GM13977 (cell line): ENCODE measurements at regions not wholly inside any gene's neighbourhood (a gene's known extent, or its start where the extent isn't known, plus 50 kb on each side); places are given as distances from the start of the nearest gene placed in this dataset.

Source experiments
- DNase-seq: peaks from one replicate; pipeline ENCODE4 v3.0.0; 2012; ENCODE audit warnings: low spot score
- in situ Hi-C: fragments of 300-500 bp; cut with MboI; formaldehyde crosslinking; loops from one replicate; pipeline ENCODE4 v1.12.0; 2022; ENCODE audit warnings: low sequenced_read_pairs, low pct_unique_long_range_greater_than_20kb, mixed read lengths, inconsistent platforms; ENCODE audit not compliant: unreplicated experiment
- TF ChIP-seq, protein P1 (sequence below): IDR thresholded peaks from 2 replicates; pipeline ENCODE4 v1.5.1; 2012; ENCODE audit warnings: mild to moderate bottlenecking, control low read depth; ENCODE audit not compliant: insufficient read depth; ENCODE audit errors: extremely low read depth, missing control alignments

DNA sequence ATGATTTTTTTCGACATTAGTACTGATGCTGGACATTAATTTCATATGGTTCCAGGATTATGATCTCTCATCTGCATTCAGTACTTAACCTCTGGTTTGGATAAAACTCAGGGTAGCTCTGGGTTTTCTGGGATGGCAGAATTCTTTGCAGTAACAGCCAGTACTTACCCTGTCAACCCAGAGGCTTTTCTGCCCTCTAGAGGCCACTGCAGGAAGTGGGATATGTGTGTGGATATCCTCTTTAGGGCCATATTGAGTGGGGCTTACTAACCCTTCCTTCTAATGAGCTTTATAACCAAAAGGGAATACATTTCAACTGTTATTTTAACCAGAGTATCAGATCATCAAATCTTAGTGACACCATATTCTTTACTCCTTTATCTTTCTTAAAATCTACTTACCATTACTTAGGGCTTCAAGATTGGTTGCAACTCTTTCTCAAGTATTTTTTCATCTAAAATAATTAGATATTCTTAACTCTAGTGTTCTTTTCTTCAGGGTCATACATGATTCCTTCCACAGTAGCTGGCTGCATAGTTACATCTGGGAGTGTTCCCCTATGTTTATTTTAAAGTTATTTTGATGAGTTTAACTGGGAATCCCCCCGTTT, 488.0 kb upstream of the STXBP6 start:
- TF ChIP-seq, protein P1, sequence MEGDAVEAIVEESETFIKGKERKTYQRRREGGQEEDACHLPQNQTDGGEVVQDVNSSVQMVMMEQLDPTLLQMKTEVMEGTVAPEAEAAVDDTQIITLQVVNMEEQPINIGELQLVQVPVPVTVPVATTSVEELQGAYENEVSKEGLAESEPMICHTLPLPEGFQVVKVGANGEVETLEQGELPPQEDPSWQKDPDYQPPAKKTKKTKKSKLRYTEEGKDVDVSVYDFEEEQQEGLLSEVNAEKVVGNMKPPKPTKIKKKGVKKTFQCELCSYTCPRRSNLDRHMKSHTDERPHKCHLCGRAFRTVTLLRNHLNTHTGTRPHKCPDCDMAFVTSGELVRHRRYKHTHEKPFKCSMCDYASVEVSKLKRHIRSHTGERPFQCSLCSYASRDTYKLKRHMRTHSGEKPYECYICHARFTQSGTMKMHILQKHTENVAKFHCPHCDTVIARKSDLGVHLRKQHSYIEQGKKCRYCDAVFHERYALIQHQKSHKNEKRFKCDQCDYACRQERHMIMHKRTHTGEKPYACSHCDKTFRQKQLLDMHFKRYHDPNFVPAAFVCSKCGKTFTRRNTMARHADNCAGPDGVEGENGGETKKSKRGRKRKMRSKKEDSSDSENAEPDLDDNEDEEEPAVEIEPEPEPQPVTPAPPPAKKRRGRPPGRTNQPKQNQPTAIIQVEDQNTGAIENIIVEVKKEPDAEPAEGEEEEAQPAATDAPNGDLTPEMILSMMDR, result peak; percentile 51
- DNase-seq, result no peak
- in situ Hi-C loops, result no loop called here

DNA sequence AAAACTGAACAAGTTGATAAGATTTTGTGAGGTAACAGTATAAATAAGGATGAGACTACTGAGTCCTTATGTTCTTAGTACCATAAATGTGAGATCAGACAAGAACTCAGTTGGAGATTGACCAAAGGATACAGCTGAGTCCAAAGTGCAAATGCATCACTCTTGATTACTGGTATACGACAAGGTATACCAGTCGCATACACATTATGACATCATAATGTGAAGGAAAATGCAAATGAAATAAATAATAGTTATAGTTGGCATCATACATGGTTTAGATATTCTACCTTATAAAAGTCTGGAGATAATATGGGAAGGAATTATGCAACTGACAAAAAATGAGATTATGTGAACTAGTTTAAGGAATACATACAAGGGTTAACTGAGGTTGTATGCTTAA, 476.3 kb upstream of the STXBP6 start:
- in situ Hi-C loops, result no loop called here
- DNase-seq, result no peak
- TF ChIP-seq, protein P1, result no peak

GRCh38 chr14:25522926-25523325, 473.0 kb upstream of the STXBP6 start:
- TF ChIP-seq, protein P1, result no peak
- in situ Hi-C loops, result no loop called here
- no peak for DNase-seq

DNA sequence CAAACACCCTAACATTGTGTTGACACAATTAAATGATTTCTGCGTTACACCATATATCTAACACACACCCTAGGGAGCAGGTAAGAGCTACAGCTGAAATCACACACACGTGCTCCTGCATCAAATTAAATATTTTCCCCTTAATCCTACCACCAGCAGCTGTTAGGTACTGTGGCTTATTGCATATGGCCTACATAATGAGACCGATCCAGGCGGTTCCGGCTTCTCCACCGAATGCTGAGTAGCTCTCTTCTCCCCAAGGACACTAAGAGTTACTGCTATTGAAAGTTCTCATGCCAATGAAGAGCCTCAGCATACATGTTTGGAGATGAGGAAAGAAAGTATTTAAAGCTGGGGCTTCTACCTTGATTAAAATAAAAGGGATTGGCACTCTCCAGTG, 472.2 kb upstream of the STXBP6 start:
- DNase-seq, result no peak
- TF ChIP-seq, protein P1, result no peak
- in situ Hi-C loops, result no loop called here

DNA sequence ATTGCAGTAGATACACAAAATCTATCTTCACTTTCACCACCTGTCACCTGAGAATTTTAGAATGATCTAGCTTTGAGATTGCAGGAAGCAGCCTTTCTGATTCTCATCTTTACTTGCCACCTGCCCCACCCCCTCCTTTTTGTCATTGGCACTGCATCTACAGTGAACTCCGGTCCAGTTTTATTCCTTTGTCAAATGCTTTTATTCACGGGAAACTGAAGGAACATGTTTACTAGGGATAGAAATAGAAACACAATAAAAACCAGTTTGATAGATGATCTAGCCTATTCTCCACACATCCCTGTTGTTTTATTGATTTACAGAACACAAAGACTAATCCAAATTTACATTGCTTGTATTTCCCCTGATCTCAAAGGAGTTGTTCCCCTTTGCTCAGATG, 471.7 kb upstream of the STXBP6 start:
- DNase-seq, result no peak
- in situ Hi-C loops, result no loop called here
- TF ChIP-seq, protein P1, result no peak

- in situ Hi-C loops, result no loop called here
- TF ChIP-seq, protein P1, result no peak
These were observed 470.9 kb upstream of the STXBP6 start for GRCh38 chr14:25520821-25521220.

DNA sequence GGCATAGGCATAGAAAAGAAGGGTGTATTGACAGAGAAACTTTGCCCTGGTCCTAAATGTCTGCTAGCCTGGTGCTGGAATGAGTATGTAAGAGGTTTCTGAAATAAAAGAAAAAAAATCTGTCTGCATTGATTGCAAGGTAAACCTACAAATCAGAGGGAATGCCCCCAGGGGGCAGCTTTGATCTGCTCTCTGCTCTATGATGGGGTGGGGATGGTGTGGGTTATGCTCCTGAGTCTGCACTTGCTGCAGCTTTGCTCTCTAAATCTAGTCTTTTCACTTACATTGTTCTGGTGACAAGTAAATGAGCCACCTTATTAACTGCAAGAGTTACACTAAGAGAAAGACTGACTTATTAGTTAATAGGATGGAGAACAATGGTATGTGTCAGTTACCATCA, 468.4 kb upstream of the STXBP6 start:
- no peak for DNase-seq
- TF ChIP-seq, protein P1, result no peak
- in situ Hi-C loops, result no loop called here

More at GRCh38 chr14:25520821-25521220, 470.9 kb upstream of the STXBP6 start:
- no peak for DNase-seq
